NB4 (cell line): ENCODE measurements at regions not wholly inside any gene's neighbourhood (a gene's known extent, or its start where the extent isn't known, plus 50 kb on each side); places are given as distances from the start of the nearest gene placed in this dataset.
A peak's percentile ranks its signal among the peaks of the same experiment; 100 is the strongest.

Experiments used
- POLR2A ChIP-seq: IDR thresholded peaks from 2 replicates; pipeline ENCODE4 v1.6.1; 2011; ENCODE audit warnings: mild to moderate bottlenecking; ENCODE audit not compliant: insufficient read length; ENCODE audit errors: extremely low read depth
- TF ChIP-seq, protein P1 (sequence below): IDR thresholded peaks from one replicate; pipeline ENCODE4 v1.5.1; 2012; ENCODE audit warnings: low read depth, low read length
- TF ChIP-seq, protein P2 (sequence below): IDR thresholded peaks from 2 replicates; pipeline ENCODE4 v1.6.1; 2011; ENCODE audit warnings: low read depth, low read length

DNA sequence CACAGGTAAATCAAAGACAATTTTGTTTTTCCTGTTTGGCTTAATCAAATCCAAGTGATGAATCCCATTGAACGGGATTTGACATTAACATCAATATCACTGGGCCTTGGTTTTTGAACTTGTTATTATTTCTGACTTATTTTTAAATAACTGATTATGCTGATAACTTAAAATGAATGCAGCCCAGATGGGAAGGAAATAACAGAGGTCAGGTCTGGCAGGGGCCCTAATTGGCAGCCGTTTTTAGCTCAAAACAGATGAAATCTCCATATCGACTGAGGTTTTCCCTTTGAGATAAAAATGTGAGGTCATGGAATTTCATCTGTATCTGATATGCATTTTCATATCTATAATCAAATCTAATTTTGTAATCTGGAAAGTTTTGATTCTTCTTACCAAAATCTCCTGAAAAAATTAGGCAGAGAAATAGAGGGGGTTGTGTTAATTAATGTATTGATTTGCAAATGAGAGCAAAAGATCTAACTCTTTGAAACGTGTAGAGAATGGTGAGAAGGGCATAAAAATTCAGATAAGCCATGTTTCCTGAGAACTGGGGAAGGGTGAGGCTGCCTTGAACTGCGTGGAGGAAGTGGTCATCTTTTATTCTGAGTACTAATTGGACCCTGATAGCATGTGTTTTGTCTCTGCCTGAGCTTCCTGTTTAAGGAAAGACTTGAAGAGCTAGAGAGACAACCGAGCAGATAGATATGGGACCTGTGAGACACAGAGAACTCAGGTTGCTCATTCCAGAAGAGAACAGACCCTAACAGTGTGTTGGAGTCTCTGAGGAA, 98.2 kb upstream of the C1QTNF9B start:
- TF ChIP-seq, protein P1, sequence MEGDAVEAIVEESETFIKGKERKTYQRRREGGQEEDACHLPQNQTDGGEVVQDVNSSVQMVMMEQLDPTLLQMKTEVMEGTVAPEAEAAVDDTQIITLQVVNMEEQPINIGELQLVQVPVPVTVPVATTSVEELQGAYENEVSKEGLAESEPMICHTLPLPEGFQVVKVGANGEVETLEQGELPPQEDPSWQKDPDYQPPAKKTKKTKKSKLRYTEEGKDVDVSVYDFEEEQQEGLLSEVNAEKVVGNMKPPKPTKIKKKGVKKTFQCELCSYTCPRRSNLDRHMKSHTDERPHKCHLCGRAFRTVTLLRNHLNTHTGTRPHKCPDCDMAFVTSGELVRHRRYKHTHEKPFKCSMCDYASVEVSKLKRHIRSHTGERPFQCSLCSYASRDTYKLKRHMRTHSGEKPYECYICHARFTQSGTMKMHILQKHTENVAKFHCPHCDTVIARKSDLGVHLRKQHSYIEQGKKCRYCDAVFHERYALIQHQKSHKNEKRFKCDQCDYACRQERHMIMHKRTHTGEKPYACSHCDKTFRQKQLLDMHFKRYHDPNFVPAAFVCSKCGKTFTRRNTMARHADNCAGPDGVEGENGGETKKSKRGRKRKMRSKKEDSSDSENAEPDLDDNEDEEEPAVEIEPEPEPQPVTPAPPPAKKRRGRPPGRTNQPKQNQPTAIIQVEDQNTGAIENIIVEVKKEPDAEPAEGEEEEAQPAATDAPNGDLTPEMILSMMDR: no peak
- no peak for TF ChIP-seq POLR2A
- TF ChIP-seq, protein P2, sequence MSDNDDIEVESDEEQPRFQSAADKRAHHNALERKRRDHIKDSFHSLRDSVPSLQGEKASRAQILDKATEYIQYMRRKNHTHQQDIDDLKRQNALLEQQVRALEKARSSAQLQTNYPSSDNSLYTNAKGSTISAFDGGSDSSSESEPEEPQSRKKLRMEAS: peak; percentile 5; the same call in 1 of the 2 replicates
